ENCODE measurements at regions not wholly inside any gene's neighbourhood (a gene's known extent, or its start where the extent isn't known, plus 50 kb on each side); places are given as distances from the start of the nearest gene placed in this dataset.
"Not testable (repeated sequence)": the region's sequence is repeated elsewhere in the genome, so short reads cannot be mapped to it uniquely, and the experiment has no call there.

- not testable (repeated sequence) for H3K4me3 ChIP-seq (ENCODE audit: extremely low read depth, insufficient read depth, low read length, poor library complexity, severe bottlenecking); H3K9me3 ChIP-seq (ENCODE audit: control insufficient read depth, low read length); H3K4me1 ChIP-seq (ENCODE audit: control insufficient read depth, insufficient read depth, low read length, poor library complexity, severe bottlenecking); H3K27ac ChIP-seq (ENCODE audit: low read depth, low read length, severe bottlenecking); H3K36me3 ChIP-seq (ENCODE audit: control insufficient read depth, insufficient read depth, low read length)
- whole genome bisulfite sequencing, 2 experiments (ENCODE audit: insufficient coverage in 2 of 2) = 97 to 100% methylated on average over 1 to 7 of the region's 16 CpGs
These were observed 181.4 kb downstream of the TEX29 start for GRCh38 chr13:111501596-111502535.

GRCh38 chr13:111502957-111503356, 182.5 kb downstream of the TEX29 start:
- H3K9me3 ChIP-seq (ENCODE audit: control insufficient read depth, low read length) = peaks cover 10% of the 10 kb centered on the region
- no peak overlapping the region for H3K4me3 ChIP-seq (ENCODE audit: extremely low read depth, insufficient read depth, low read length, poor library complexity, severe bottlenecking)
- H3K27ac ChIP-seq (ENCODE audit: low read depth, low read length, severe bottlenecking) = no peak overlapping the region
- H3K4me1 ChIP-seq (ENCODE audit: control insufficient read depth, insufficient read depth, low read length, poor library complexity, severe bottlenecking) = no peaks in the 10 kb centered on the region
- 68 to 75% methylated on average over 5 to 6 of the region's 6 CpGs for WGBS, 2 experiments (ENCODE audit: insufficient coverage in 2 of 2)
- no peaks in the 10 kb centered on the region for H3K36me3 ChIP-seq (ENCODE audit: control insufficient read depth, insufficient read depth, low read length)

DNA sequence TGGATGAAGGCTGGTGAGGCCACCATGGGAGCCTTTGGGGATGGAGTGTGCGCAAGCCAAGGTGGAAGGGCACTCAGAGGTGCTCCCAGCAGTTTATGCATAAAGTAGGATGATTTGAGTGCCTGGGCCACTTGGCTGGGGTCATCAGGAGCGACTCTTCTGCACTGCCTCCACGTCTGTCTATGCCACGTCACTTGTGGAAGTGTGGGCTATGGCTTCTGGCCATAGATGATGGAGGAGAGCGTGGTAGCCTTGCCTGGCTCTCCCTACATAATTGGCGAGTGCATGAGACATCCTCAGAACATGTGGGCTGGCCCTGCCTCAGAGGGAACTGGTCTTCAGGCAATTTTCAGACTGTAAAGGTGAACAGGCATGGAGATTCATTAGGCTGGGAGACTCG, 182.9 kb downstream of the TEX29 start:
- Histone ChIP-seq H3K4me3 (ENCODE audit: extremely low read depth, insufficient read depth, low read length, poor library complexity, severe bottlenecking) (no peak overlapping the region), H3K9me3 (ENCODE audit: control insufficient read depth, low read length) (peaks cover 10% of the 10 kb centered on the region), H3K36me3 (ENCODE audit: control insufficient read depth, insufficient read depth, low read length) (no peaks in the 10 kb centered on the region), H3K4me1 (ENCODE audit: control insufficient read depth, insufficient read depth, low read length, poor library complexity, severe bottlenecking) (no peaks in the 10 kb centered on the region), H3K27ac (ENCODE audit: low read depth, low read length, severe bottlenecking) (no peak overlapping the region)
- 79 to 87% methylated on average over 6 to 7 of the region's 7 CpGs for WGBS, 2 experiments (ENCODE audit: insufficient coverage in 2 of 2)

- Histone ChIP-seq H3K4me1 (ENCODE audit: control insufficient read depth, insufficient read depth, low read length, poor library complexity, severe bottlenecking) (no peaks in the 10 kb centered on the region), H3K9me3 (ENCODE audit: control insufficient read depth, low read length) (peaks cover 10% of the 10 kb centered on the region), H3K4me3 (ENCODE audit: extremely low read depth, insufficient read depth, low read length, poor library complexity, severe bottlenecking) (no peak overlapping the region), H3K36me3 (ENCODE audit: control insufficient read depth, insufficient read depth, low read length) (no peaks in the 10 kb centered on the region), H3K27ac (ENCODE audit: low read depth, low read length, severe bottlenecking) (no peak overlapping the region)
- 78 to 98% methylated on average over 6 to 9 of the region's 13 CpGs for WGBS, 2 experiments (ENCODE audit: insufficient coverage in 2 of 2)
These were observed 183.7 kb downstream of the TEX29 start for GRCh38 chr13:111503905-111504695.

- peaks cover 10% of the 10 kb centered on the region for H3K9me3 ChIP-seq (ENCODE audit: control insufficient read depth, low read length)
- 42 to 45% methylated on average over 16 to 18 of the region's 20 CpGs for WGBS, 2 experiments (ENCODE audit: insufficient coverage in 2 of 2)
- H3K4me3 ChIP-seq (ENCODE audit: extremely low read depth, insufficient read depth, low read length, poor library complexity, severe bottlenecking) = no peak overlapping the region
- H3K36me3 ChIP-seq (ENCODE audit: control insufficient read depth, insufficient read depth, low read length) = no peaks in the 10 kb centered on the region
- H3K4me1 ChIP-seq (ENCODE audit: control insufficient read depth, insufficient read depth, low read length, poor library complexity, severe bottlenecking) = no peaks in the 10 kb centered on the region
- H3K27ac ChIP-seq (ENCODE audit: low read depth, low read length, severe bottlenecking) = no peak overlapping the region
These were observed 184.8 kb downstream of the TEX29 start for GRCh38 chr13:111505175-111505777.

DNA sequence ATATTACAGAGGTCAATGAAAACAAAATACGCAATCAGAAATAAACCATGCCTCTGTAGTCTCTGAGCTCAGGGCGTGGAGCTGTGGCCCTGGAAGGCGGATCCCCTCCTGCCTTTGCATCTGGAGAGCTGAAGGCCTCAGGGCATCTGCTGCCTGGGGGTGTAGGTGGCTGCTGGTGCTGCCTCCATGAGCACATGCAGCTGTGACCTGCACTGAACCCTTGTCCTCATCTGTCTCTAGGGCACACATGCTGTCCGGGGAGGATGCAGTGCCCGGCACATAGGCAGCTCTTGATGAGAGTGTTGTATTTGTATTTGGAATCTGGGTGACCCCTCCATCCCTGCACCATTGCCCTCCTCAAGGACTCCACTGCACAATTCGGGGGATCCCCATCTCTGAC, 185.7 kb downstream of the TEX29 start:
- Histone ChIP-seq H3K4me3 (ENCODE audit: extremely low read depth, insufficient read depth, low read length, poor library complexity, severe bottlenecking) (no peak overlapping the region), H3K4me1 (ENCODE audit: control insufficient read depth, insufficient read depth, low read length, poor library complexity, severe bottlenecking) (no peaks in the 10 kb centered on the region), H3K36me3 (ENCODE audit: control insufficient read depth, insufficient read depth, low read length) (no peaks in the 10 kb centered on the region), H3K9me3 (ENCODE audit: control insufficient read depth, low read length) (peaks cover 10% of the 10 kb centered on the region), H3K27ac (ENCODE audit: low read depth, low read length, severe bottlenecking) (no peak overlapping the region)
- 72 to 82% methylated on average over 2 to 3 of the region's 6 CpGs for WGBS, 2 experiments (ENCODE audit: insufficient coverage in 2 of 2)

DNA sequence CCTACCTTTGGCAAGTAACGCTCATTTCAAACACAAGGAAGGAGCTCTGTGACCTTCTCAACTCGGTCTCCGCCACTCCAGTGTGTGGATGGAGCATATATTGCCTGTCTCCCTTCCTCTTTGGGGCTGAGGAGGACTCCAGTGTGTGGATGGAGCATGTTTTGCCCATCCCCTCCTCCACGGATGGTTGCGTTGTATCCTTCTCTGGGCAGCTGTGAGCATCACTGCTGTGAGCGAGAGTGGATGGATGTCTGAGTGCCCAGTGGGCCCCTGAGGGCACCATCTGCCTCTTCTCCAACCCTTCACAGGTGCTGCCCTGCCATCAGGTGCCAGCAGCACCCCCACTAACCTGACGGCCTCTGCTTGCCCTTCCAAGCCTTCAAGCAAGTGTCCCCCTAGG, 186.2 kb downstream of the TEX29 start:
- no peak overlapping the region for H3K4me3 ChIP-seq (ENCODE audit: extremely low read depth, insufficient read depth, low read length, poor library complexity, severe bottlenecking)
- 83 to 92% methylated on average over 4 to 5 of the region's 7 CpGs for WGBS, 2 experiments (ENCODE audit: insufficient coverage in 2 of 2)
- H3K9me3 ChIP-seq (ENCODE audit: control insufficient read depth, low read length) = peaks cover 10% of the 10 kb centered on the region
- H3K4me1 ChIP-seq (ENCODE audit: control insufficient read depth, insufficient read depth, low read length, poor library complexity, severe bottlenecking) = no peaks in the 10 kb centered on the region
- H3K36me3 ChIP-seq (ENCODE audit: control insufficient read depth, insufficient read depth, low read length) = no peaks in the 10 kb centered on the region
- no peak overlapping the region for H3K27ac ChIP-seq (ENCODE audit: low read depth, low read length, severe bottlenecking)

DNA sequence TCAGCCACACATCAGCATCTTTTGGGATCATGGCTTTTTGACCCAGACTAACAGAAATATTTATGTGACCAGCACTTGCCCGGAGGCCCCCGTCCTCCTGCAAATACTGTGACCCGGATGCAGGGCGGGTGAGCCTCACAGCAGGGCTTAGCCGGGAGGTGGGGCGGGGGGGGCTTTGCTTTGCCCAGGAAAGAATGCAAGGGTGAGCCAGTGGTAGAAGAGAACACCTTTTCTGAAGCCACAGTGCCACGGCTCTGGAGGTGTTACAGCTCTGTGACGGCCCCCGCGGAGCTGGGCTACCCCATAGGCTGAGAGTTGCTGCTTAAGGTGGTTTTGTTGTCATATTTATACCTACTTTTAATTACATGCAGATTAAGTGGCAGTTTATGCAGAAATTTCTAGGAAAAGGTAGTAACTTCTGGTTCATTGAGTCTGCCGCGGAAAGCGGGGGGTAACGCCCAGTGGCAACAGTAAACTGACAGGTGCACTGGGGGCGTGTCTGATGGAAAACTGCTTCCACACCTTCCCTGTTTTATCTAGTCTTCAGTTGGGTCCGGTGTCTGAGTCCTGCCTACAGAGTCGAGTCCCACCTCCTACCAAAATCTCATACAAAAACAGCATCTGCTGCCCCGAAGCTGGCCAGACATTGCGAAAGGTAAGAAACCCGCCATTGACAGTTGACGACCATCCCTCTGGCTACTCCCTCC, 187.9 kb downstream of the TEX29 start:
- no peaks in the 10 kb centered on the region for H3K36me3 ChIP-seq (ENCODE audit: control insufficient read depth, insufficient read depth, low read length)
- H3K27ac ChIP-seq (ENCODE audit: low read depth, low read length, severe bottlenecking) = no peak overlapping the region
- H3K4me1 ChIP-seq (ENCODE audit: control insufficient read depth, insufficient read depth, low read length, poor library complexity, severe bottlenecking) = no peaks in the 10 kb centered on the region
- WGBS, 2 experiments (ENCODE audit: insufficient coverage in 2 of 2) = 89 to 90% methylated on average over 13 of the region's 21 CpGs
- H3K4me3 ChIP-seq (ENCODE audit: extremely low read depth, insufficient read depth, low read length, poor library complexity, severe bottlenecking) = no peak overlapping the region
- no peaks in the 10 kb centered on the region for H3K9me3 ChIP-seq (ENCODE audit: control insufficient read depth, low read length)

DNA sequence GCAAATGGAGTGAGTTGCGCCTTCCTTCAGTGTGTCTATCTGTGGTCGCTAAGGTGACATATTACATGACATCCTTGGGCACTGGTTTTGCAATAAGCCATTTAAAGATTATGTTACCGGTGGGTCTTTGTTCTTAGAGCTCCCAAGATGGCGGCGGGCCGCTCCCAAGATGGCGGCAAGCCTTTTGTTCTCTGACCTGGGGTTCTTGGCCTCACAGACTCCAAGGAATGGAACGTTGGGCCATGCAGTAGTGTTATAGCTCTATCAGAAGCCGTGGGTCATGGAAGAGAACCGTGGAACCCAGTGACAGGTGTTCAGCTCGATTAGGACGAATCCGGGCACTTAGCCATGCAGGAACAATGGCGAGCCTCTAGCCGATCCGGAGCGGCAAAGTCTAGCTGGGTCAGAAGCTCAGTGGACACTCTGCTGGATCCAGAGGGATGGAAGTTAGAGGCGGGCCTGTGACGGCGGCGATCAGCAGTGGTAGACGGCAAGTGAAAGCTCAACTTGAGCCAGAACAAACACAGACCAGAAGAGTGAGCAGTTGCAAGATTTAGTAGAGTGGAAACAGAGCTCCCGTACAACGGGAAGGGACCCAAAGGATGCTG, 188.6 kb downstream of the TEX29 start:
- no peaks in the 10 kb centered on the region for H3K4me1 ChIP-seq (ENCODE audit: control insufficient read depth, insufficient read depth, low read length, poor library complexity, severe bottlenecking)
- no peaks in the 10 kb centered on the region for H3K36me3 ChIP-seq (ENCODE audit: control insufficient read depth, insufficient read depth, low read length)
- H3K4me3 ChIP-seq (ENCODE audit: extremely low read depth, insufficient read depth, low read length, poor library complexity, severe bottlenecking) = no peak overlapping the region
- H3K27ac ChIP-seq (ENCODE audit: low read depth, low read length, severe bottlenecking) = no peak overlapping the region
- H3K9me3 ChIP-seq (ENCODE audit: control insufficient read depth, low read length) = no peaks in the 10 kb centered on the region
- 90 to 95% methylated on average over 19 to 20 of the region's 24 CpGs for WGBS, 2 experiments (ENCODE audit: insufficient coverage in 2 of 2)
